Naive thymus-derived CD8-positive, alpha-beta T cell (primary cell): ENCODE measurements at regions not wholly inside any gene's neighbourhood (a gene's known extent, or its start where the extent isn't known, plus 50 kb on each side); places are given as distances from the start of the nearest gene placed in this dataset.

ENCODE experiments used
- ATAC-seq, 2 donors: fragments of 150-1000 bp; cut with Tn5 transposase in 1 of 2; sonication (Bioruptor Pico), chemical (Tn5 transposase) in 1 of 2; 1 replicate in 1 of 2; 2 replicates in 1 of 2; pipeline ENCODE4 v1.10.0; 2021; ENCODE audit warnings: mild to moderate bottlenecking in 2 of 2, moderate library complexity in 2 of 2
- POLR2A ChIA-PET: fragments of 350-600 bp; sonication (Branson Sonifier 250); formaldehyde crosslinking; loops from one replicate; lab custom pipeline; 2021; ENCODE audit warnings: antibody characterized with exemption; lab: Charles Lee
- DNase-seq, 10 donors: peaks; one replicate each; pipeline versions ENCODE4 v3.0.0 to v3.0.0-alpha.2; 2020 to 2022
- H3K27ac Mint-ChIP-seq, 10 donors: one replicate each; pipeline ENCODE4 v1.8.0; 2020 to 2022; ENCODE audit warnings: mild to moderate bottlenecking in 10 of 10, mixed read lengths in 10 of 10, moderate library complexity in 4 of 10, inconsistent platforms in 1 of 10
- H3K27me3 Mint-ChIP-seq, 5 donors: one replicate each; pipeline ENCODE4 v1.8.0; 2021 to 2022; ENCODE audit warnings: mixed read lengths in 5 of 5
- H3K36me3 Mint-ChIP-seq, 3 donors: one replicate each; pipeline ENCODE4 v1.8.0; 2020 to 2022; ENCODE audit warnings: mixed read lengths in 3 of 3, mild to moderate bottlenecking in 2 of 3, inconsistent platforms in 1 of 3
- H3K4me1 Mint-ChIP-seq, 4 donors: one replicate each; pipeline ENCODE4 v1.8.0; 2021 to 2022; ENCODE audit warnings: mixed read lengths in 4 of 4
- H3K4me3 Mint-ChIP-seq, 10 donors: one replicate each; pipeline ENCODE4 v1.8.0; 2020 to 2022; ENCODE audit warnings: mild to moderate bottlenecking in 10 of 10, mixed read lengths in 10 of 10, moderate library complexity in 6 of 10, inconsistent platforms in 1 of 10
- H3K9me3 Mint-ChIP-seq, 9 donors: one replicate each; pipeline ENCODE4 v1.8.0; 2020 to 2022; ENCODE audit warnings: mixed read lengths in 9 of 9, mild to moderate bottlenecking in 3 of 9, inconsistent platforms in 1 of 9, moderate library complexity in 1 of 9

- no peaks in the 10 kb centered on the region for H3K36me3 Mint-ChIP-seq
- no peak overlapping the region for H3K27ac Mint-ChIP-seq
- peaks cover 0 to 4% (median 0%) of the 10 kb centered on the region in 5 donors for H3K27me3 Mint-ChIP-seq
- DNase-seq (no peak), ATAC-seq (no peak)
- H3K9me3 Mint-ChIP-seq = no peaks in the 10 kb centered on the region
- H3K4me3 Mint-ChIP-seq = no peak overlapping the region
- peaks cover 0 to 6% (median 0%) of the 10 kb centered on the region in 4 donors for H3K4me1 Mint-ChIP-seq
- POLR2A ChIA-PET = no interaction called here
These were observed 305.4 kb upstream of the SHH start for GRCh38 chr7:156117542-156118247.

- no peaks in the 10 kb centered on the region for H3K36me3 Mint-ChIP-seq
- POLR2A ChIA-PET = no interaction called here
- no peak for DNase-seq
These were observed 304.4 kb upstream of the SHH start for GRCh38 chr7:156116514-156117215.

GRCh38 chr7:156115582-156115981, 303.3 kb upstream of the SHH start:
- Mint-ChIP-seq H3K4me1 (peaks cover 0 to 4% (median 0%) of the 10 kb centered on the region in 4 donors), H3K36me3 (no peaks in the 10 kb centered on the region), H3K27me3 (no peaks in the 10 kb centered on the region), H3K27ac (no peak overlapping the region), H3K4me3 (no peak overlapping the region), H3K9me3 (no peaks in the 10 kb centered on the region)
- POLR2A ChIA-PET = no interaction called here
- no peak for DNase-seq
- no peak for ATAC-seq

More at GRCh38 chr7:156116514-156117215, 304.4 kb upstream of the SHH start:
- Mint-ChIP-seq H3K4me1 (peaks cover 0 to 4% (median 0%) of the 10 kb centered on the region in 4 donors), H3K27ac (no peak overlapping the region), H3K9me3 (no peaks in the 10 kb centered on the region), H3K4me3 (no peak overlapping the region), H3K27me3 (peaks cover 0 to under 1% (median 0%) of the 10 kb centered on the region in 5 donors)
- no peak for ATAC-seq

GRCh38 chr7:156113731-156114130, 301.5 kb upstream of the SHH start:
- Mint-ChIP-seq H3K36me3 (no peaks in the 10 kb centered on the region), H3K4me3 (no peak overlapping the region), H3K27ac (no peak overlapping the region), H3K27me3 (no peaks in the 10 kb centered on the region), H3K4me1 (peaks cover 0 to 2% (median 0%) of the 10 kb centered on the region in 4 donors), H3K9me3 (no peaks in the 10 kb centered on the region)
- DNase-seq (no peak), ATAC-seq (no peak)
- POLR2A ChIA-PET = no interaction called here

- Mint-ChIP-seq H3K36me3 (no peaks in the 10 kb centered on the region), H3K27me3 (peaks cover 0 to 1% (median 0%) of the 10 kb centered on the region in 5 donors), H3K27ac (peak overlapping the region in 1 of 10 donors; percentile 21), H3K9me3 (no peaks in the 10 kb centered on the region), H3K4me3 (no peak overlapping the region), H3K4me1 (no peaks in the 10 kb centered on the region)
- DNase-seq (no peak), ATAC-seq (no peak)
- POLR2A ChIA-PET = no interaction called here
These were observed 297.7 kb upstream of the SHH start for GRCh38 chr7:156109988-156110387.

- Mint-ChIP-seq H3K4me1 (no peaks in the 10 kb centered on the region), H3K4me3 (no peak overlapping the region), H3K27ac (no peak overlapping the region), H3K36me3 (no peaks in the 10 kb centered on the region), H3K9me3 (no peaks in the 10 kb centered on the region), H3K27me3 (peaks cover 0 to 10% (median 0%) of the 10 kb centered on the region in 5 donors)
- POLR2A ChIA-PET = no interaction called here
- DNase-seq = no peak
- no peak for ATAC-seq
These were observed 296.8 kb upstream of the SHH start for GRCh38 chr7:156109076-156109475.

- ATAC-seq (no peak), DNase-seq (no peak)
- Mint-ChIP-seq H3K27me3 (peaks cover 0 to 10% (median 0%) of the 10 kb centered on the region in 5 donors), H3K9me3 (no peaks in the 10 kb centered on the region), H3K4me3 (no peak overlapping the region), H3K36me3 (no peaks in the 10 kb centered on the region), H3K27ac (no peak overlapping the region), H3K4me1 (no peaks in the 10 kb centered on the region)
- POLR2A ChIA-PET = no interaction called here
These were observed 295.7 kb upstream of the SHH start for GRCh38 chr7:156107957-156108356.

GRCh38 chr7:156106107-156106426, 293.8 kb upstream of the SHH start:
- ATAC-seq (no peak), DNase-seq (no peak)
- no peaks in the 10 kb centered on the region for H3K36me3 Mint-ChIP-seq
- no peaks in the 10 kb centered on the region for H3K4me1 Mint-ChIP-seq
- H3K9me3 Mint-ChIP-seq = no peaks in the 10 kb centered on the region
- POLR2A ChIA-PET = no interaction called here
- H3K27me3 Mint-ChIP-seq = peaks cover 0 to 10% (median 0%) of the 10 kb centered on the region in 5 donors
- H3K4me3 Mint-ChIP-seq = no peak overlapping the region
- no peak overlapping the region for H3K27ac Mint-ChIP-seq

GRCh38 chr7:156105337-156106106, 293.3 kb upstream of the SHH start:
- POLR2A ChIA-PET = no interaction called here
- Mint-ChIP-seq H3K9me3 (no peaks in the 10 kb centered on the region), H3K27me3 (peaks cover 0 to 10% (median 0%) of the 10 kb centered on the region in 5 donors), H3K4me3 (no peak overlapping the region), H3K4me1 (no peaks in the 10 kb centered on the region), H3K36me3 (no peaks in the 10 kb centered on the region), H3K27ac (no peak overlapping the region)
- ATAC-seq (no peak), DNase-seq (no peak)

GRCh38 chr7:156104501-156105336, 292.5 kb upstream of the SHH start:
- Mint-ChIP-seq H3K27ac (no peak overlapping the region), H3K9me3 (no peaks in the 10 kb centered on the region), H3K4me1 (no peaks in the 10 kb centered on the region), H3K4me3 (no peak overlapping the region), H3K36me3 (no peaks in the 10 kb centered on the region), H3K27me3 (peaks cover 0 to 10% (median 0%) of the 10 kb centered on the region in 5 donors)
- POLR2A ChIA-PET = no interaction called here
- DNase-seq = no peak
- ATAC-seq = no peak

- peaks cover 0 to 10% (median 0%) of the 10 kb centered on the region in 5 donors for H3K27me3 Mint-ChIP-seq
- no peak for DNase-seq
- no peak overlapping the region for H3K27ac Mint-ChIP-seq
- H3K4me3 Mint-ChIP-seq = no peak overlapping the region
- ATAC-seq = no peak
- no peaks in the 10 kb centered on the region for H3K36me3 Mint-ChIP-seq
- no peaks in the 10 kb centered on the region for H3K9me3 Mint-ChIP-seq
- POLR2A ChIA-PET = no interaction called here
- peaks cover 1 to 11% (median 5%) of the 10 kb centered on the region in 4 donors for H3K4me1 Mint-ChIP-seq
These were observed 290.0 kb upstream of the SHH start for GRCh38 chr7:156102267-156102666.

GRCh38 chr7:156101355-156101754, 289.1 kb upstream of the SHH start:
- POLR2A ChIA-PET = no interaction called here
- Mint-ChIP-seq H3K27ac (no peak overlapping the region), H3K36me3 (no peaks in the 10 kb centered on the region), H3K27me3 (peaks cover 0 to 10% (median 0%) of the 10 kb centered on the region in 5 donors), H3K9me3 (no peaks in the 10 kb centered on the region), H3K4me1 (peaks cover 10 to 20% (median 14%) of the 10 kb centered on the region in 4 donors), H3K4me3 (no peak overlapping the region)
- ATAC-seq (no peak), DNase-seq (no peak)
